Amniotic stem cell (primary cell): ENCODE measurements at regions not wholly inside any gene's neighbourhood (a gene's known extent, or its start where the extent isn't known, plus 50 kb on each side); places are given as distances from the start of the nearest gene placed in this dataset.
"Not testable (repeated sequence)": the region's sequence is repeated elsewhere in the genome, so short reads cannot be mapped to it uniquely, and the experiment has no call there.

ENCODE experiments used
- DNase-seq: peaks from one replicate; lab custom pipeline; 2025; lab: John Stamatoyannopoulos, UW

DNA sequence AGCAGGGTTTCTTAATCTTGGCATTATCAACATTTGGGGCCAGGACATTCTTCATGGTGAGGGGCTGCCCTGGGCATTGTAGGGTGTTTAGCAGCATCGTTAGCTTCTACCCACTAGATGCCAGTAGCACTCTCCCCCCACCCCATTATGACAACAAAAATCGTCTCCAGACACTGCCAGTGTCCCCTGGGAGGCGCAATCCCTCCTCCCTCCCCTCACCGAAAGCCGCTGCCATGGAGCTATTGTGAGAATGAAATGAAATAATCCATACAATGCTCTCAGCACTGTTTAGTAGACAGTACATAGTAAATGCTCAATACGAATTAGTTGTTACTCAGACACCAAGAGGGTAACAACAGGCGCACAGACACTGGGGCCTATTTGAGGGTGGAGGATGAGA lies 502.9 kb downstream of the NPIPA7 start:
- DNase-seq = no peak

DNA sequence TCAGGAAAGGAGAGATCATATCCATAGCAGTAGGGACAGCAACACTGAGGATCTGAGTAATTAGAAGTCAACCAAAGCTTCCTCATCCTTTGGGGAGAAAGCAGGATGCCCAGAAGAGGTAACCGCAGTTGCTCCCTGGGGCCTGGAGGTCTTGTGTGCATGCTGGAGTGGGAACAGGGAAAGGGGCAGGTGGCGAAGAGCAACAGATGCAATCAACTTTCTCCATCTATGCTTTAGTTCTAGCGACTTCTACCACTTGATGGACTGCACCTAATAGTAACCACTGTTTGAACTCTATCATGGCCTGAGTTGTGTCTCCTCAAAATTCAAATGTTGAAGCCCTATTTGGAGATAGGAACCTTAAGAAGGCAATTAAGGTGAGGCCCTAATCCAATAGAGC lies 503.8 kb downstream of the NPIPA7 start:
- DNase-seq = no peak

DNA sequence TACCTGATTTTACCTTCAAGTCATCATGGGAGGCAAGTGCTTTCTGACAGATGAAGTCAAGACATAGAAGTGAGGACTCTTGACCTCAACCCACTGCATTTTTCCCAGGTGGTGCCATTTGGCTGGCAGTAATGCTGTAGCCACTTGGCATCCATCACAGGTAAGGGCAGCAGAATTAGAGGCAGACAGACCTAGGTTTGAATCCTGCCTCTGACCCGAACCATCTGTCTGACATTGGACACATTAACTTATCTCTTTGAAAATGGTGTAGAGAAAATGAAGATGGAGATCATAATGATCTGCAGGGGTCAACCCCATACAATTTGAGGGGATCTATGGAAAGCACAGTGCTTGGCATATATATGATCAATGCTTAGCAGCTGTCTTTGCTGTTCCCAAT lies 505.5 kb downstream of the NPIPA7 start:
- DNase-seq = no peak

DNA sequence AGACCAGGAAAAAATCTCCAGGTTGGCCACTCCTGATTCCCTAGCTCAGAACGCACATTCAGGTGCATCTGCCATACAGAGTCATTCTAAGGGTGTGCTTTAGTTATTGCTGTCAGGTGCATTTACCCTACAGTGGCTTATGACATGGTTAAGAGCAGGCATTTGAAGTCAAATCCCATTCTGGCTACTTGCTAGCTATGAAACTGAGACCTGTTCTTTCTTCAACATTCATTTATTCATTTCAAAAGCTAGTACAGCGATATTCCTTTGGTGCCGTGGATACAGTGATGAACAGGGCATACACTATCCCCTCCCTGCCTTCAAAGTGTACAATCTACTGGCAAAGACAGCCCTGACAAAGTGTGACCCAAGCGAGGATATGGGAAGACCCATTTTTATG lies 508.3 kb downstream of the NPIPA7 start:
- no peak for DNase-seq

DNA sequence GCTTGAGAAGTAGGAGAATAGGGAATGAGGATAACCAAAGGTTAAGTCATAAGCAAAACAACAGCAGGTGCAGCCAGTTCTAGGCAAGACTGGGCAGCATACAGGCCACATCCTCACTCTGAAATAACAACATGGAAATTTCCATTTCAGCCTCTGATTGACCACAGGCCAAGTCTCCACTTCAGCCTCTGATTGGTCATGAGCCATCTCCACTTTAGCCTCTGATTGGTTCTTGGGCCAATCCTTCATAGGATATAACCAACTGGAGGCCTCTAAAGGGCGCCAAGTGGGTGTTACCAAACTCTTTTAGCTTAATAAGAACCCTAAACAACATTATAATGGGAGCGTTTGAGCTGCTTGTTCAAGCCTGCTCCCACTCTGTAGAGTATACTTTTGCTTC lies 512.0 kb downstream of the NPIPA7 start:
- DNase-seq = no peak

DNA sequence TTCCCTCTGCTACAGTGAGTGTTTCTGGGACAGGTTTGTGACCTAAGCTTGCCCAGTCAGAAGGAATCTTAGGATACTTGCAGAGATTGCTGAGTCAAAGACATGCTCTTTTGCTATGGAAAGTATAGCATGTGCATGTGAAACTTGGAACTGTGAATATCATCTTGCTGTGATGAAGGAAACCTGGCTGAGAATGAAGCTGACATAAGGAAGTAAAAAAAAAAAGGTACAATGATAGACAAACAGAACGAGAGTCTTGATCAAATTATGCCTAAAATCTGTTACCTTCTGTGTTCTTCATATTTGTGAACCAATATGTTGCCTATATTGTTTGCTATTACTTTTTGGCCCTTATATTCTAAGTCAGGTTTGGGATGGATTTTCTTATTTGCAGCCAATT lies 525.7 kb downstream of the NPIPA7 start:
- DNase-seq = no peak

DNA sequence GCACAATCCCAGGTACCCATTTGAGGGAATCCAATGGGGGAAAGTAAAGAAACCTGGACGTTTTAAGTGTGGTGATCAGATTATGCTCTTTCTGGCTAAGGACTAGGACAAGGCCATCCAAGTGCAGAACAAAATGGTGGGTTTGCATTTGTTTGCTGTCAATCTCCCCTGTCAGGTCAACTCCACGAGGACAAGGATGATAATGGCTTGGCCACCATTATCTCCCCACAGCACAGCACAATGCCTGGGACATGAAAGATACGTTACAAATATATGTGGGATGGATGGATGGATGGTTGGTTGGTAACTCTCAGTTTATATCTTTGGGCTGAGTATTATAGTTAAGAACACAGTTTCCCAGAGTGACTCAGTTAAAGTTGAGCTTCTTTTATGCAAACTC lies 526.9 kb downstream of the NPIPA7 start:
- no peak for DNase-seq

DNA sequence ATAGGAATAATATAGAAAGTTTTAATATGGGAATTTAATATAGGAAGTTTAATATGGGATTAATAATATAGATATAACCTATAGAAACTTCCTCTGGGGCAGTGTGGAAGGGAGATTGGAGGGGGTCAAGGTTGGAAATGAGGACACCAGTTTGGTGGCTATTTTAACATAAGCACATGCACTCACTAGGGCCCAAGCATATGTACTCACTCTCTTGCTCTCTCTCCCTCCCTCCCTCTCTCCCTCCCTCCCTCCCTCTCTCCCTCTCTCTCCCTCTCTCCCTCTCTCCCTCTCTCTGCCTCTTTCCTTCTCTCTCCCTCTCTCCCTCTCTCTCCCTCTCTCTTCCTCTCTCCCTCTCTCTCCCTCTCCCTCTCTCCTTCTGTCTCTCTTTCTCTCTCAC lies 528.1 kb downstream of the NPIPA7 start:
- no peak for DNase-seq

DNA sequence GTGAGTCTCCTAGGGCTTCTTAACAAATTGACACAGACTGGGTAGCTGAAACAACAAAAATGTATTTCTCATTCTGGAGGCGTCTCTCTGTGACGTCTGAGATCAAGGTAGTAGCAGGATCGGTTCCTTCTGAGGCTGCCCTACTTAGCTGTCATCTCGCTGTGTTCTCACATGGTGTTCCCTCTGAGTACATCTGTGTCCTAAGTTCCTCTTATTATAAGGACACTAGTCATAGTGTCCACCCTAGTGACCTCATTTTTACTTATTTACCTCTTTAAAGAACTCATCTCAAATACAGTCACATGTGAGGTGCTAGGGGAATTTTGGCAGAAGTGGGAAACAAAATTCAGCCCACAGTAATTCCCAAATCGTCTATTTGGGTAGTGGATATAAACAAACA lies 529.1 kb downstream of the NPIPA7 start:
- DNase-seq = no peak

DNA sequence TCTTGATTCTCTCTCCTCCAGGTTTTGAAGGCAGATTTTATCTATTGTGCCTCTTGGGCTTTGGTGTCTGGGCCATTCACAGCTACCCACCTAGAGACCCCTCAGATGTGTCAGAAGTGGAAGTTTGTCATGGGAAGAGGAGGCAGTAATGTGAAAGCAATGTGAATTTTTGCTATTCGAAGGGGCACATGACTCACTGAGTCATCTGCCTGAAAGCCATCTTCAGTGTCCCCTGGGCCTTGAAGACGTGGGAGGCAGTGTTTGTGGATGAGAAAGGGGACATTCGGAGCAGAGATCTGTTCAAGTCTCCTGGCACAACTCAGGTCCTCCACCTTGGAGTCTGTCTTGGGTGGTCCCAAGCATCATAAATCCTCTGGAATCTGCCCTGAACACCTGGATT lies 530.2 kb downstream of the NPIPA7 start:
- DNase-seq = no peak

DNA sequence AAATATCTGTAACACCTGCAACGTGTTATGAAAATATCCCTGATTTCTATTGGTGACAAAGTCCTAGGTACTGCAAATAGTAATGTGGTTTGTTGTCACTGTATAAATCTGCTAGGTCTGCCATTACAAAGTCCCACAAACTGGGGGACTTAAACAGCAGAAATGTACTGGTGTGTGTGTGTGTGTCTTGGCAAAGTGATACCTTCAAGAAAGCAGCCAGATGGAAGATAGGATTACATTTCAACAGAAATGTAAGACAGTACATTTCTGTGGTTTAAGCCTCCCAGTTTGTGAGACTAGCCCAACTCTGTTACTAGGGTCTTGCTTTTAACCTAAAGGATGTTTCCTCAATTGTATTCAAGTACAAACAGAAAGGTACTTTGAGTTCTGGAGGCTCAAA lies 531.7 kb downstream of the NPIPA7 start:
- no peak for DNase-seq

DNA sequence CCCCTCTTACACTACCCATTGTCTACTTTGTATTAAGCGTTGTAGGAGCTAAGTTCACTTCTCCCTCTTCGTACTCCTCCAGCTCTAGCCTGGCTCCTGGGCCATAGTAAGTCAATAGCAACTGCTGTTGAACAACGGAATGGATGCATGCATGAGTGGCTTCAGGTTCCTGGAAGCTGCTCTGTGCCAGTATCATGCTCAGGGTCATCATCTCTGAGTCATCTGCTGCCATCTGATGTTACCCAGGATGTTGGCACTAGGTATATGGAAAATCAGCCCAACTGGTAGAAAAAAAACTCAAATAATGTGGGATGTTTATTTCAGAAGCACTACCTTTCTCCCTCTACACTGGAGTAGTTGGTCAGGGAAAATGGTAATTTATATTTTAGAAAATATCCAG lies 536.8 kb downstream of the NPIPA7 start:
- no peak for DNase-seq

DNA sequence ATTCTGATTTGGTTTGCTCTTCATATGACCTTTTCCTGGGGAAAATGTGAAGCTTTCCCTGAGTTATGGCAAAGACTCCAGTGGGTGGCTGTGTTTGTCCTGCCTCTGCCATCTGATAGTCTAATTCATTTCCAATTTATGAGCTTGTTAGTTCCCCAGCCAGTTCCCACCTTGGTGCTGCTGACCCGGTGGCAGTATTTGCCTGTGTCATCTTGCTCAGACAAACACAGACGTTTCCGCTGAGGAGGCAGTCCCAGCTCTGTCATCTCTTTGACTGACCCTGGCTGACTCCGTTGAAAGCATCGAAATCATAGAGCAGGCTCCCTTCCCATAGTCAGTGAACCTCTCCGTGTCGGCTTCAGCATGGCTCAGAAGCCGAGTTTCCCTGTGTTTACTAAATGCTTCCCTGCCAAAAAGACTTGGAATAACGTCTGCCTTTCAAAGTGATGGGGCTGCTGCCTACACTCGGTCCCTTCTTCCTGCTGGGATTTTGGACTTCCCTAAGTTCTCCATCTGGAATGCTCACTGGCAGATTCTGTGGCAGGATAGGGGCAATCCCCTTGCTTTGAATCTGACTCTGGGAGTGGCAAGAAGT lies 538.3 kb downstream of the NPIPA7 start:
- DNase-seq = no peak

DNA sequence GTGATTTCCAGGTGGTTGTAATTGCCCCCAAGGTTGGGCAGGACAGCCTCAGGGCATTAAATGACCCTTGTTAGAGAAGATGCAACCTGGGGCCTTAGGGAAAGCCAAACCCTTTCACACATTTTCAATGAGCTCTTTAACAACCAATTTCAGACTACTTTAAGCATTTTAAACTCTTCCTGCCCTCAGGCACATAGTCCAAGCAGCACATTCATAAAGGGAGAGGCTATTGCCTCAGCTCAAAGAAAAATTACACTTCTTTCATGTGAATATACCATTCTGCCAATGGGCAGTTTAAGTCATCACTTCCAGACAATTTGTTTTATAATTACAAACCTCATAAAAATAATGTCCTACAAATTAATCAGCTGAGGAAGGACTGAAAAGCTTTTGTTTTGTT lies 544.5 kb downstream of the NPIPA7 start:
- DNase-seq = no peak

DNA sequence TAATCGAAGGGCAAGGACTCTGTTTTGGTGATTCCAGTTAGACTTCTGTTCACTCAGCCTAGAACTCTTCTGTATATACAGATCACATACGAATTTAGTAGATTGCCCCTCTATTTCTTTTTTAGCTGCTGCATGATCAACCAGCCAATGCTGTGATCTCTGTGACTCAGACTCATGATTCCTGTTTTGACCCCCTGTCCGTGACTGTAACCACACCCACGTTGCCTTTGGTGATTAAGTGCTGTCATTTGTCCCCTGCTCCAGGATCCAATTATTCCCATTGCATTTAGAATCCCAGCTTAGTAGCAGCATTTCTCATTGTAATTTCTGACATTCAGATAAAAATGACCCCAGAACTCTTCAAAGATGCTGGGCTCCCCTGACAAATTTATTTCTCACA lies 545.7 kb downstream of the NPIPA7 start:
- no peak for DNase-seq

DNA sequence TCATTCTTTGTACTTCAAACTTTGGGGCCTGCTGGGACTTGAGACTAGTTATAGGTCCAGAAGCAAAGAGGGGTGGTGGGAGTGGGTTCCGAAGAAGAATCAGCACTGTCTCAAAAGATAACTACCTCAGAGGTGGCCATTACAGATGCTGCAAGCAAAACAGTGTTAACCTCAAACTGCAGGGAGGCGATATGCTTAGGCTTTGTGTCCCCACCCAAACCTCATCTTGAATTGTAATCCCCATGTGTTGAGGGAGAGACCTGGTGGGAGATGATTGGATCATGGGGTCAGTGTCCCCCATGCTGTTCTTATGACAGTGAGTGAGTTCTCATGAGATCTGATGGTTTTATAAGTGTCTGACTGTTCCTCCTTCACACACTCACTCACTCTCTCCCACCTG lies 545.3 kb downstream of the XYLT1 start:
- DNase-seq = no peak

DNA sequence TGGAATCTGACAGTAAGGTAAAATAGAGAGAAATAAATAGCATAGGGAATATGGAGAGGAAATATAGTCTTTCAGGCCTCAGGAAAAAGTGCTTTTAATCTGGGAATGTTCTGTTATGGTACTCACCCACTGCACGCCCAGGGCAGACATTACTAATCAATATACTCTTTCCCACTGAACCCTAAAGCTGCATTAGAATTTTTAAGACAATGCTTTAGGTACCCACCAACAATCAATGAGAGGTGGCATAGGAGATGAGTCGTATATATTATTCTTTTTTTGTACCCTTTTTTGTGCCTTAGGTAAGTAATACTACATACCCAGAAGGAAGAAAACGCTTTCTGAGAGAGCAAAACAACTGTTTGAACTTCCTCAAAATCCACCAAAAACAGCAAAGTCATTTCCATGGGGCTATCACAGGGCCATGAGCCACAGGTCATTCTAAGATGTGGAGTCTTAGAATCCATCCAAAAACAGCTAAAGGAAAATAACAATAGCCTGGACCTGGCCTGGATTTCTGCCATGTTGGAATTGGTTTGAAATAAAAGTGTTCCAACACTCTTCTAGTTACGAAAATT lies 542.1 kb downstream of the XYLT1 start:
- no peak for DNase-seq

DNA sequence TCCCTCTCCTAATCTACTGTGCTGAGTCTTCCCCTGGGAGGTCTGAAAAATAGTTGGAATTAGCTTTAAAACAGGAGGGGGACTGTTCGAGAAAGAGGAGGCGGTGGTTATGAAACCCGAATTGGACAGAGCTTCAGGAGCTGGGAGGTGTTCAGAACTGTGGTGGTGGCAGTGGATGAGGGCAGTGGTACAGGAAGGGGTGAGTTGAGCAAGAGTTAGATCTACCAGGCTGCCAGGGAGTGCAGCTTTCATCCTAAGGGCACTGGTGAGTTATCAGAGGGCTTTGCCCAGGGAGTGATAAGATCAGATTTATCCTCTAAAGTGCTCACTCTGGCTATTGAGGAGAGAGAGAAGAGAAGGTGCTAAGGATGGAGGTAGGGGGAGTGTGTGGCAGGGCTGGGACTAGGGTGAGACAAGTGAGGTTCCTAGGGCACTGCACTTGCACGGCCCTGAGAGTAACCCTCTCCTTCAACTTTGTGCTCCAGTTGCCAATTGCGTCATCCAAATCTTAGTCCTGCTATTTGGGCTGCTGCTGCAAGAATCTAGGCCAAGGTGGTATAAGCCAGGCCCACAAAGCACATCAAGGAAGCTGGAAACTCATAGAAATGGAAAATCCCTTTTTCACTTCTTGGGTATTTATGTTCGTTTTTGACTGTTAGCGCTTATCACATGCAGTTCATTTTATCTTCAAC lies 540.3 kb downstream of the XYLT1 start:
- no peak for DNase-seq

DNA sequence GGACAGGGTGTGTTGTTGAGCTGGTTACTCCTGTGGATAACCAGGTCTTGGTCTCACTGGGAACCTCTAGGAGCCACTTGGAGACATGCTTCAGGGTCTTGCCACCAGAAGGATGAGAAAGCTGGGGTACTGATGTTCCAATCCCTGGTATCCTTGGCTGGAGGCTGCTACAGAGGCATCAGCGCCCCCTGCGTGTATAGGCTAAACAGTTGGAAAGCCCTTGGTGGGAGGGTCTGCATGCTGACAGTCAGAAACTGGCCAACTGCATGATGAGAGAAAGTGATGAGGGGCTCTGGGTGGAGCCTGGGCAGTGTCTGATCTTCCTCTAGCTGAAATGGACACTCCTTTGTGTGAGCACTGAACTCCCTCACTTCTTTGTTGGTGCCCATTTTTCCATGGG lies 536.9 kb downstream of the XYLT1 start:
- DNase-seq = no peak

DNA sequence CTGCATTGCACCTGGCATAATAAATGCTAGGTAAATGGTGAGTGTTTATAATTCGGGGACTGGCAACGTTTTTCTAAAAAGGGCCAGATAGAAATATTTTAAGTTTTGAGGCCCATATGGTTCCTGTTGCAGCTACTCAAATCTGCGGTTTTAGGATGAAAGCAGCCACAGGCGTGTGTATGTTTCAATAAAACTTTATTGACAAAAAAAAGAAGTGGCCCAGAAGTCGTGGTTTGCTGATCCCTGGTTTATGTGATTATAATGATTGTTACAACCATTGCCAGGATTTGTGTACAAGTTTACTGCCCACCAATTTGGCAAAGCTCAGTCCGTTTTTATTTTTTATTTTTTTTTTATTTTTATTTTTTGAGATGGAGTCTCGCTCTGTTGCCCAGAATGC lies 536.1 kb downstream of the XYLT1 start:
- DNase-seq = no peak

DNA sequence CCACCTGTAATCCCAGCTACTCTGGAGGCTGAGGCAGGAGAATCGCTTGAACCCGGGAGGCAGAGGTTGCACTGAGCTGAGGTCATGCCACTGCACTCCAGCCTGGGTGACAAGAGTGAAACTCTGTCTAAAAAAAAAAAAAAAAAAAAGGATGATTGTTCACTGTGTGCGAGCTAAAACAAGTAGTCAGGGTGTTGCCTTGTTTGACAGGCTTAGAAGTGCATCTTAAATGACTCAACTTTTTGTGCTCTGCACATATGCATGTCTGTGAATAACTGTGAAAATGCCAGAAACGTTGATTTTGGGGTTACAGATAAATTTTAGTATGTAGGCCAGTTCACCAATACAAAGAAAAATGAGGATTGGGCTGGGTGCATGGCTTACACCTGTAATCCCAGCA lies 534.9 kb downstream of the XYLT1 start:
- not testable (repeated sequence) for DNase-seq

DNA sequence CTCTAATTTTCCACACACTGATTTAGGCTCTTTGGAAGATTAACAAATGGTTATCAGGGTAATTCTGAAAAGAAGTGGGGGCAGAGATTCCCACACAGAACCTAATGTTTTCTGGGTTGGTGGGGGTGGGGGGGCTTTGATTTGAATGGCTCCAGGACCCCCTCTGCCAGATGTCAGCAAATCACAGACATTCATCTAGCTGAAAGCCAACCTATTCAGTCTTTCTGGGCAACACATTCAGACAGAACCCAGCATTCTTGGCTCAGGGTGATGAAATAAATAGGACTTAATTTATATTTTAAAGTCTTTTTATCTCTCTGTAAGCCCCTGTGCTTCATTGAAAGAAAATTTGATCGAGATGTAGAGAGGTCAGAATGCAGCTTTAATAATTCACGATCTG lies 533.2 kb downstream of the XYLT1 start:
- no peak for DNase-seq

DNA sequence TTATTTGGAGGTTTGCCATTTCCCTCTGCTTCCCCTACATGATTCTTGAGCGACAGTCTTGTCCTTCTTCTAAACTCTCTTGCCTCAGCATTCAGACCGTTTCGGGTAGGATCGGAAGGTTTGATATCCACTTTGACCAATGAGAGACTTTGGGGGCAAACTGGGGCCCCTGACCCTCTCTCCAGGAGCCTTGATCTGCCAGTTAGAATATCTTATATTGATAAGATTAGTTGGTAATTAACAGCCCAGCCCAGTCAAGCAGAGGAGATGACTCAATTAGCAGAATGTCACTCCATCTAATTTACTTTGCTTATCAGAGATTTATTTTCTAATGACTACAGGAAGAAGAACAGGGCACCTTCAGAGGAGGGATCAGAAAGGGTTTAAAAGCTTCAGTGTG lies 532.8 kb downstream of the XYLT1 start:
- no peak for DNase-seq

DNA sequence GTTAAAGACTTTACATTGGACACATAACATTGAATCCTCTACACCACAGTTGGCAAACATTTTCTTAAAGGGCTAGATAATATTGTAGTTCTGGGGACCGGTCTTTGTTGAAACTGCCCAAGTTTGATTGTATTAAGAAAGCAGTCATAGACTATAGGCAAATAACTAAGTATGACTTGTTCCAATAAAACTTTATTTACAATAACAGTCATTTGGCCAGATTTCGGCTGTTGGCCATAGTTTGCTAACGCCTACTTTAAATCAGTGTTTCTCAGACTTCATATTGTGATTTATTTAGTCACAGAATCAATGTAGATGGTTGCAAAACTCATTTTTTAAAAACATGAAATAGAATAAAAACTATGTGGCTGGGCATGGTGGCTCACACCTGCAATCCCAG lies 531.8 kb downstream of the XYLT1 start:
- no peak for DNase-seq
